NCI-H187 treated with DMSO at 0.1 percent for 48 hours (cell line): ENCODE measurements at regions not wholly inside any gene's neighbourhood (a gene's known extent, or its start where the extent isn't known, plus 50 kb on each side); places are given as distances from the start of the nearest gene placed in this dataset.

Experiments used
- DNase-seq: peaks from one replicate; lab custom pipeline; 2025; lab: John Stamatoyannopoulos, UW

DNA sequence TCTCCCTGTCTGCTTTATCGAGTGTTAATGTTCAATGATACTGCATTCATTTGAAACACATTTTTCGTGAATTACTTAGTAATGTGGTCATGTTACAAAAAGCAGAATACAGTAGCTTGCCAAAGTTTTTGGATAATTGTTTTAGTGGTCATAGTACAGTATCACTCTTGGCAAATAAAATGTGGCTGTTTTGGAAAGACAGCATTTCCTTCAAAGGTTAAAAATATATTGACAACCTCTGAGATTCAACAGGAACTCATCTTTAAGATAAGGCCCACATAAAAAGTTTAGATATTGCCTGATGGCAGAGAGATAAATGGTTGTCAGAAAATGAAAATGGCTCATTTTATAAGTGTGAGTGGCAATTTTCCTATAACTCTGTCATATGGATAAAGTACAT lies 297.7 kb upstream of the MAN1A1 start:
- DNase-seq = no peak

DNA sequence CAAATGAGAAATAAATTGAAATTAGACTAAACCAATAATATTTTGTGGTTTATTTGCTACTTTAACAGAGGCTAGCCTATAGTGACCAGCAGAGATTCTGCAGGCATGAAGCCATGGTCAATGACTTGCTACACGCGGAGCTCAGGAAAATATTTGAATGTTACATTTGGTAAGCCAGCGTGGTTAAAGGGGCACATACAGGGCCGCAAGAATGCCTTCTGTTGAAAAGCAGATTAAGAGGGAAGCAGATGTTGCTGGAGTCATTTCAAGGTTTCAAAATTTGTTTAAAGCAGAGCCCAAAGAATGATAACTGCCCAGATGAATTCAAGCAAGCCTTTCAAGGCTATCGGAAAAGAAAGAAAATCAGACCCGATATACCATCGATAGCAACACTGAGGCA lies 294.3 kb upstream of the MAN1A1 start:
- no peak for DNase-seq

DNA sequence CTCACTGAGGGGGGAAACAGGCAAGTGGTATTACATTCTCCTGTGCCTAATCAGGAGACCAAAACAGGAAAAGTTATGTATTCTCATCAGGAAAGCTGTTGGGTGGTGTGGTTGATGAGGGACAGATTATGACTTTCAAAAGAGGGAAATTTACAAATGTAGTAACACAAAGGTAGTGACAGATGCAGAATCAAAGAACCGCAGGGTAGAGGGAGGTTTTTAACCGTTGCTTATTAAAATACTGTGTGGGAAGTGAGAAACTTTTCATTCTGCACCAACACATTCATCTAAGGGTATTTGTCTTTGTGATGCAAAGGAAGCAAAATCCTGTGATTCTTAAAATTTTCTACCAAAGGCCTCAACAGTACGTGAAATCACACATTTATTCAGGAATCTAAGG lies 288.2 kb upstream of the MAN1A1 start:
- DNase-seq = no peak

DNA sequence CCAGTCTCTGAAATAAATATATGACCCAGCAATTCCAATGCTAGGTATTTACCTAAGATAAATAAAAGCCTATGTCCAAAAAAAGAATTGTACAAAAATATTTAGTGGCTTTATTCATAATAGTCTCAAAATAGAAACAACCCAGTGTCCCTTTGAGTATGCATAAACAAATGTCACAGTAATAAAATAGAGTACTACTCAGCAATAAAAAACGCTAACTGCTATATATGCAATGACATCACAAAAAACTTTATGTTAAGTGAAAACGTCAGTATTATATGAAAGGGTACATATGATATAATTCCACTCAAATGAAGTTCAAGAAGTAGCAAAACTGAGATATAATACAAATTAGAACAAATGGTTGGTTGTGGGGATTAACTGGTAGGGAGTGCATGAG lies 286.5 kb upstream of the MAN1A1 start:
- no peak for DNase-seq

DNA sequence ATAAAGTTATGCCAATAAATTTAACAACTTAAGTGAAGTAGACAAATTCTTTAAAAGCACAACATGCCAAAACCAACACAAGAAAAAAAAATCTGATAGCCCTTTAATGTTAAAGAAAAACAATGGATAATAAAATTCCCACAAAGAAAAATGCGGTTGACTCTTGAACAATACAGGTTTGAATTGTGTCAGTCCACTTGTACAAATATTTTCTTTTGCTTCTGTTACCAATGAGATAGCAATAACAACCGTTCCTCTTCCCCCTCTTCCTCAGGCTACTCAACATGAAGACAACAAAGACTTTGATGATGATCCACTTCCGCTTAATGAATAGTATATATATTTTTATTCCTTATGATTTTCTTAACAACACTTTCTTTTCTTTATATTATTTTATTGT lies 283.9 kb upstream of the MAN1A1 start:
- no peak for DNase-seq

DNA sequence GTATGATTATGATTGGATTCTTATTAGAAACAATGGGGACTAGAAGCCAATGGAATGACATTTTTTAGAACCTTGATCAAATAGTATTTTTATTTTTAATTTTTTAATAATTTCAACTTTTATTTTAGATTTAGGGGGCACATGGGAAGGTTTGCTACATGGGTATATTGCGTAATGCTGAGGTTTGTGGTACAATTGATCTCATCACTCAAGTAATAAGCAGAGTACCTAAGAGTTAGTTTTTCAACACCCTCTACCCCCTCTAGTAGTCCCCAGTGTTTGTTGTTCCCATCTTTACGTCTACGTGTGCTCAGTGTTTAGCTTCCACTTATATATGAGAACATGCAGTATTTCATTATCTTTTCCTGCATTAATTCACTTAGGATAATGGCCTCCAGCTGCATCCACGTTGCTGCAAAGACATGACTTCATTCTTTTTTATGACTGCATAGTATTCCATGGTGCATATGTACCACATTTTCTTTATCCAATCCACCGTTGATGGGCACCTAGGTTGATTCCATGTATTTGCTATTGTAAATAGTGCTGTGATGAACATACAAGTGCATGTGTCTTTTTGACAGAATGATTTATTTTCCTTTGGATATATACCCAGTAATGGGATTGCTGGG lies 281.1 kb upstream of the MAN1A1 start:
- no peak for DNase-seq

DNA sequence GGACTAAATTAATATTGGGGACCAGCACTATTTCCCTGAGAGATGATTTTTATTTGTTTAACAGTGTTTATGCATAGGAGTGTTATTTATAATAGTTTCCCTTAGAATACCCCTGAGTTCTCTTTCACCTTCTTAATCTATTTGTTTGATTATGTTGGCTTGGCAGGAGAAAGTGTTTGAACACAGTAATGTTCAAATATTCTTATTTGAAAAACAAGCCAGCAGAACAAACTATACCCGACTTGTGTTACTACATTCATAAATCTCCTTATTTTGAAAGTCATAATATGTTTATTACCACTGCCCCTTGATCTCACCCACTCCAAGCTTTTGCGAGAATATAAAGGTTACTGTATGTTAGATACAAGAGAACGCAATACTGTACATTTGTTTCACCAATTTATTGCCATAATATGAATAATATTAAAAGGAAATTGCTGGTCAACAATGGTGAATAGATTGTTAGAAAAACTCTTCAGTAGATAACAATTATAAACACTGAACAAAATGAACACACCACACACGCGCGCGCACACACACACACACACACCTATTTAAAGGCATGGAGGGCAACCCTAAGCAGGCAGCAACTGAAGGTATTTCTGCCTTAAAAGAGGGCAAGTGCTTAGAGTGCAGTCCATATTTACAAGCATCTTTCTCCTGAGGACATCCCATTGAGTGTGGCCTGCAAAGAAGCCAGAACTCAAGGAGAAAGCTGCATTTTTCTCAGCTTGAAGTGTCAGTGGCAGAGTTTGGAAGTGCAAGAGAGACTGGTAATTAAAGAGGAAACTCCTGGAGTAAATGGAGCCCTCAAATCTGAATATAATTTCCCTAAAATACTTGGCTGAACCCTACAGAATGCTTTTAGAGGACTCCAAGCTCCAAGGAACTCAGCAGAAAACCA lies 279.4 kb upstream of the MAN1A1 start:
- no peak for DNase-seq

DNA sequence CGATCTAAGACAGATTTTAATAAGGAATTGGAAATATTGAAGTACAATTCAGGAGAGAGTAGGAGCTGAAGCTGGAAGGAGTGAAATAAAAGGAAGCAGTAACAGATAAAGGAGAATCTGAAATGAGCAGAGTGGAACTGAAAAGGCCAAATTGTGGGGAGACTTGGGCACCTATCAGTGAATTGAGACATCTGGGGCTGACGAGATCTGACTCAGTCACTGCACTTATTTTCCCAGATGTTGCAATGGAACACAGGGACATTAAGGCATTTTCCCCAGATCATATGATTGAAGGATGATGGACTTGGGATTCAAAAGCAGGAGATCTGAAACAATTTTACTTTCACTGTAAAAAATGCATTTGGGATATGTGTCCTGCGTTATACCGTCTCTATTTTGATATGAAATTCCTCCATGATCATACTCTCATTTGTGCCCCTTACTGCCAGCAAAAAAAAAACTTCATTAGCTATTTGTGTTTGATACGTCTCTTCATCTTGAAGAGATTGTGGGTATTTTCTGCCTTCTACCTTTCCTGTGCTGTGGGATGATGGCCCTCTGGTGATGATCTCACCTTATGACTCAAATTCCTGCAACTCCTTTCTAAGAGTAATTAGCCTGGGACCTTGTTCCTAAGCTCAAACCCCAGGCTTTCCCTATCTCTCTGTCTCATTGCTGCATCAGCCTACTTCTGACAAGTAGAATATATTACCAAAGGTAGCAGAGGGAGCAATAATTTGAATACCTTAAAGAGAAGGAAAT lies 278.5 kb upstream of the MAN1A1 start:
- DNase-seq = no peak

DNA sequence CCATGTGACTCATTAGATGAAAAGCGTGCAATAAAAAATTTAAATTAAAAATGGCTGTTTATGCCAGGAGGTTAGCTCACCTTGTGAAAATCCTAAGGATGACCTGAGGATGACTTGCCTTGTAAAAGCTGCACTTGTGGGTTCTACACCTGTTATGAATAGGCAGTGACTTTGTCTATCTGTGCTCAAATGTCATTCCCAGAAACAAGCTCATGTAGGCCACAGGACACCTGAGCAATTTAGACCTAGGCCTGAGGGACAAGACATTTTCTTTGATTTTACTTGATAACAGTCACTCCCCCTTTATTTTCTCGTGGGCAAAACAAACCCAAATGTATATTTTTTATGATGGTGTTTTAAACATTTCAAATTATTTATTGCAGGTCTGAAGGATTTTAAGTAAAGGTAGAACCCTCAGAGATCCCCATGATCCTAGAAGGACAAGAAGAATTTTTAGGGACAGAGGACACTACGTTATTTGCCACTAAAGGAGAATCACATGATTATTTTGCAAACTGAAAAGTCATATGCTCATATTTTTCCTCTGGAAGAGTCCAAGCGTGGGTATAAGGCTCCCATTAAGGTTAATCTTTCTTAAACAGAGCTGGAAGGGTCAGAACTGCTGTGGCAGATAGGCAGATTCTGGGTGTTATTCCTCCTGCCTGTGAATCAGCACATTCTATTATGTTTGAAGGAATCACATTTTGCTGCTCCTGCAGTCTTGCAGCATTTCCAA lies 277.5 kb upstream of the MAN1A1 start:
- DNase-seq = no peak

DNA sequence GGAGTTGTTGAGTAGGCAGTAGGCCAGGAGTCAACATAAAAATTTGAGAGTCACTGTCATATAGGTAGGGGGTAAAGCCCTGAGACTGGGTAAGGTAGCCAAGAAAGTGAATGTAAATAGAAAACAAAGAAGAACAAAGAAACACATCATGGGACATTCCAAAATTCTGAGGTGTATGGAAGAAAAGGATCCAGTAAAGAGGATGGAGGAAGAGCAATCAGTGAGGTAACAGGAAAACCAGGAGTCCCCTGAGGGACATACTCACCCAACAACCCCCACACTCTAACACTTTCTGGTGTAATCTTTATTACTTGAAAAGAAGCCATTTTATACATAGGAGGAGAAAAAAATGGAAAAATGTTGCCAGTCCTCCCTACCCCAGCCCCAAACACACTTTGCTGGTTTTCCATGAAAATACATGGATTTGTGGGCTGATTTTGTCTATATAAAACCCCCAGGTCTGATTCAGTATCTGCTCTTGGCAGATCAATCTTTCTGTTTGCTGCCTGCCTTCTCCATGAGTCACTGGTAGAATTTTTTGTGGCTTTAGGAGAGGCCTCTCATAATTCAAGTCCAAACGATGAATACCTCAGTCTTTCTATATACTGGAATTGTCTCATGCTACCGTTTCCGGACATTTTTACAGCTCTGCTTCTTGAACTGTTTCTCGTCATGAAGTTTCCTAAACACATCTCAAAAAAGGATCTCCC lies 271.4 kb upstream of the MAN1A1 start:
- DNase-seq = no peak

DNA sequence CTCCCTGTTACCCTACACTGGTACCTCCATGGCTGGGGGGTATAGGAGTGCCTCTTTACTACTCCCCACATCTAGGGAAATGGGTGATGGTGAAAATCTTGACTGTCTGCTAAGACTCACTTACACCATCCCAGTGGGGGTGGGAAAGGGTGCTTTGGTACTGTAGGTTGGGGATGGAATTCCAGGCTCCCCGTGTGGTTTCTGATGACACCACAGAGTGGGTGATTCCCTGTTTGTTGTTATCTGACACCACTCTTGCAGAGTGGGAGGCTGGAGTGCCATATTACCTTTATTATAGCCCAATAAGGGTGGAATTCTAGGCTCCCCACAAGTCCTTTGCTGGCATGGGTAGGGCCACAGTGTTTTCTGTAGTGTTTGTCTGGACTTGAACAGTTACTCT lies 264.6 kb upstream of the MAN1A1 start:
- DNase-seq = no peak

DNA sequence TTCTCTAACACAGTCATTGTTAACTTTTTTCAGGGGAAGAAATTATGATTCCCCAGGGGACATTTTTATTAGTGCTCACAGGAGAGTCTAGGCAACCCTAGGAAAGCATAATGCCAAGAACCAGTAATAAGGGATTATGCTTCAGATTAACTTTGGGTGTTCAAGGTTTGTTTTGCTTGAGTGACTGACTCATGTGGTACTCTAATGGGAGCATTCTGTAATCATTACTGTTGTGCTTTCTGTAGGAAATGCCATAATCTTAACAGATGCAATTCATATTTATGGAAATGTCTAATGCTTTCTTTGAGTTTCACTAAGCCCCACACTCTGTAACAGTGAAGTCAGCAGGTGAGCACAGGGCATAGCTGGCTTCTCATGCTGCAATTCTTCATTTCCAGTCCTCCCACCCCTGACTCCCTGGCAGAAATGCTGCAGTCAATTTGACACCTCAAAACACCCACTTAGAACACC lies 263.4 kb upstream of the MAN1A1 start:
- no peak for DNase-seq

DNA sequence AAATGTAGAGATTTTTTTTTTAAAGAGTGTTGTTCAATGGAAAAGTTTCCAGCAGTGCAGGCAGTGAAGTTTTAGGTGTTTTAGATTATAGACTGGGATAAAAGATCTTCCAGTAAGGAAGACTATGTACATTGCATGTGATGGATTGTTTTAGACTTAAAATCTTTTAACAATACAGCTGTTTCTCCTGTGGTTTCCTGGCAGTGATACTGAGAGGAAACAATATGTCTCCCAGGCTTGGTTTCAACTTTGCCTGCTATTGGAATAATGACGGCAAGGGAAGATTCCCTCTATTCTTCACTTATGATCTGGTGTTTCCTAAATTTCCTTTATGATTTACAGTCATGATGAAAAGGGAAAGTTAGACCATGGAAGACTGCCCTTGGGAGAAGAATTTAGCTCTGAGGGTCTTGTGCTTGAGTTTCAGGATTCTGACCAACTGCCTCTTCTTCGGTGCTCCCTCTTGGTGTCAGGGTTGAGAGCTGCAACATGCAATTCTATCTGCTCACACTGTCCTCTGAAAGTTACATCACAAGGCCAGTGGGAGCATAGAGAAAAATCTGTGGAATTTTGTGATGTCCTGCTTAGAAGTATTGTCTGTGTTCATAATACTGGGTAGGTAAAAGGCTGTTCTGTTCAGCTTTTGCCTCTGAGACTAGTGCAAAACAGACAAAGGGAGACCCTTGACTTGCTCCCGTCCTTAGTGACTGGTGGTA lies 262.8 kb upstream of the MAN1A1 start:
- no peak for DNase-seq

DNA sequence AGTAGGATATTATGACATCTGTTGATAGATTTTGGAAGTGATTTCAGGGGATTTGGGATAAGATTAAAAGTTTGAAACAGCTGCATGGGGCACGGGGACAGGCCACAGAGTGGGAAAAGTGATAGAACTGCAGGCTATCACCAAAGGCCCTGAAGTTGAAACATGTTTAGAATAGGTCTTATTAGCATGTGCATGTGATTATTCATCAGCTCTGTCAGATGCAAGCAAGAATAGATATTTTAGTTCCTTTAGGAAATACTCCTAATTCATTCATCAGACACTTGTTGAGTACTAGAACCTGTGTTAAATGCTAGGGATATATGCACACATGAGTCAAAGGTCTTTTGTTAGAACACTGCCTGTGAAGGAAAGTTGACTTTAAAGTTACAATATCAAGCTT lies 261.2 kb upstream of the MAN1A1 start:
- no peak for DNase-seq

DNA sequence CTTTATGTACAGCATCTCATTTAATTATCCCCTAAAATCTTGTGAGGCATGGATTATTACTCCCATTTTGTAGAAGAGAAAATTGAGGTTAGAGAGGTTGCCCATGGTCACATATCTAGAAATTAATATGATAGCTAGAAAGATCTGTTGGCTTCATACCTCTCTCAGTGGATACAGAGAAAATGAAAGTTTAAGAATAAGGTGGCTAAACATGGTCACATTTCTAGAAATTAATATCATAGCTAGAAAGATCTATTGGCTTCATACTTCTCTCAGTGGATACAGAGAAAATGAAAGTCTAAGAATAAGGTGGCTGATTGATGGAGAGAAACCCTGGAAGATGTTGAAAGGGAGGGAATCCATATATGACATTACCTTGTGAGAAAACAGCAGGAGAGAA lies 260.7 kb upstream of the MAN1A1 start:
- DNase-seq = no peak

DNA sequence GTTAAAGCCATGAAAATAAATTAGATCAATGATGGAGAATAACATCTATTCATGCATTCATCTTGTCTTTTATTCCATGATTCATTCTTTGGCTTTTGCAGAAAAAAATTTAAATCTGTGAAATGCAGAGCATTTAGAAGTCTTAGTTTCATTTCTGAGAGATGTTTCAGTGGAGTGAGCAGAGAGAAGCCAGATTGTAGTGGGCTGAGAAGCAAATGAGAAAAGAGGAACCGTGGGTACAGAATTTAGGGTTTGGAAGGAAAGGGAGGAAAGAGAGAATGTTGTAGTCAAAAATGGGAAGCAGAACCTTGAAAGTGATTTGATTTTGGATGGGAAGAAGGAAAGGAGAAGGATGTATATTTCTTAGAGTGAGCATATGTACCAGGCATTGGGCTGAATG lies 260.3 kb upstream of the MAN1A1 start:
- DNase-seq = no peak

DNA sequence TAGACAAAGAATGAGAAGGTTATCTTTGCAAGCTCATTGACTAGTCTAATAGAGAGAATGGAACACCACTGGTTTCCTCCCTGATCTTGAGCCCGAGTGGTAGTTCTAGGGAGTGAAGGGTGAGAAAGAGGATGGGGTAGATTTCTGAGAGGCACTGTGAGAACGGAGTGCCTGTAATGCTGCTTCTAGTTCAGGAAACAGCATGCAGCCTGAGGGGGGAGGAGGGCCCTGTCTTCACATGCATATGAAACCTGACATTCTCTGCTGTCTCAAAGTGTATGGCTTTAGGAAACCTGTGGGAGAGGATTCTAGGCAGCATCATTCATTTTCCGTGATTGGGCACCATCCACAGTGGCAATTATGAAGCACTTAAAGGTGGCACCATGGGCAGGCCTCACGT lies 259.4 kb upstream of the MAN1A1 start:
- no peak for DNase-seq

DNA sequence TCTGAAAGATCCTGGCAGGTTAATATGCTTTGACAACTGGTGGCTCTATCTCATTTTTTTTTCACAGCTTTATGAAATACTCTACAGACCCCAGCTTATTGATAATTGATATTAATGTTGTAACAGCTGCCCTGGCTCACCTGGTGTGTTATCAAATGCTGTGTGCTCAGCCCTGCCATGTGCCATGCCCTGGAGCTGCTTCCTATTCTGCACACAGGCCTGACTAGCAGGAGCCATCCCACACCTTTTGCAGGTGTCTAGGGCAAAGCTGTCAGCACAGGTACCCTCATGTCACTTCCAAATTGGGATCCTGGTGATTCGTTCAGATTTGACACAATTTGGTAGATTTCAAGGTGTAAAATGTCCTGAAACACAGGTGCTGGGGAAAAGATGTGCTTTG lies 254.6 kb upstream of the MAN1A1 start:
- DNase-seq = no peak

DNA sequence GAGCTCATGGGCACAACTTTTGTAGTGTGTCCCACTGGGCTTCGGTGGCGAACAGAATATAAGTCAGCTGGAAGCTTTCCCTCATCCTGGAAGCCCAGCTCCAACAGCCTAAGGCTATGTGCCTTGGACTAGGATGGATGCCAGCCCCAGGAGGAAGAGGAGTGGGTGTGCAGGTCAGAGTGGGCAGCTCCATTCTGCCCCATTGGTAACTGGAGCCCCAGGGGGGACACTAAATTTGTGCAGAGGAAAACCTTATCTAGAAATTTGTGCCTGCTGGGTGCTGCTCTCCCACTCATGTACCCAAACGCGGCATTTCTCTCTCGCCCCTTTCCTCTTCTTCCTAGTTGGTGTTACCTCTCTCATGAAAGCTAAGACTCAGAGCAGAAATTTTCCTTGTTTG lies 253.9 kb upstream of the MAN1A1 start:
- DNase-seq = no peak

DNA sequence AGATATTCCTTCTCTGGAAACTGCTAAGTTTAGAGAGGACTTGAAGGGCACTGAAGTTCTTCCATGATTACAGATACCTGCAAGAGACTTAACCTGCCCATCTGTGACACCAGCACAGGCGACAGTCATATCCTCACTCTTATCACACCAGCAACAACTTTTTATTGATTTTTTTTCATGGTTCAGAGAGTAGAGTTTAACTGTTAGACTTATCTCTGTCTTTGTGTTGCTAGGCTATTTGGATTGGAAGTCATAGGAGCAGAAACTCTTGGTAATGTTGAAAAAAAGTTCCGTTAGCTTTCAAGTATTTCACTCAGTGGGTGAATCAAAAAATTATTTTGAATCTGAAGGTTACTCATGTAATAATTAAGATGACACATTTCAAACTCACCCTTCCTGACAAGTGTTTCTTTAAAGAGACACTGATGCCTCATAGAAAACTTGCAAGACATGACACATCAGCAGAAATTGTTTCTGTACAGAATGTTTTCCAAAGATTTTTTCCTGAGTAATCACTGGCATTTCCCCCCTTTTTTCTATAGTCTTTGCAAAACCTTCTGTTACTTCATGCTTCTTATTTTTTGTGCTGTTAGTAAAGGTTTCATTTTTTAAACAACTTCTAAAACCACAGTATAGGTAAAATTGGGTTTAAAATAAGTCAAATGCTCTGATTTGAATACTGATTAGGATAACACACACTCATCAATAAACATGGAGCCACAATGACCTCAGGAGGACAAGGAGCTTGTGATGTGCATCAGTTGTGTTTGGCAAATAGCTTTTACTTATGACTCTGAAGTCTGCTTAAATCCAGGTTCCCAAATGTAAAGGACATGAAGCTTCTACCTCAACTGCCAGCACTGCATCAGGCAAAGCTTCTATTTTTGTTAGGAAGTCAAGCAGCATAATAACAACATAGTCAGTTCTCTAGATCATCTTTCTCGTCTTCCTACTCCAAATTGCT lies 252.9 kb upstream of the MAN1A1 start:
- DNase-seq = no peak
